ENCODE measurements at regions not wholly inside any gene's neighbourhood (a gene's known extent, or its start where the extent isn't known, plus 50 kb on each side); places are given as distances from the start of the nearest gene placed in this dataset.

- DNase-seq = no peak
Measured at GRCh38 chr16:73385696-73386095, 337.8 kb upstream of the ZFHX3 start.

GRCh38 chr16:73384506-73385089 is 336.7 kb upstream of the ZFHX3 start:
- no peak for DNase-seq

GRCh38 chr16:73383988-73384365 is 336.0 kb upstream of the ZFHX3 start:
- no peak for DNase-seq

- no peak for DNase-seq
Measured at GRCh38 chr16:73383195-73383987, 335.5 kb upstream of the ZFHX3 start.

- DNase-seq = no peak
Measured at GRCh38 chr16:73378471-73378870, 330.5 kb upstream of the ZFHX3 start.

GRCh38 chr16:73371584-73372319 is 323.8 kb upstream of the ZFHX3 start:
- no peak for DNase-seq

- no peak for DNase-seq
Measured at GRCh38 chr16:73369851-73370250, 321.9 kb upstream of the ZFHX3 start.

GRCh38 chr16:73368715-73369114 is 320.8 kb upstream of the ZFHX3 start:
- no peak for DNase-seq

- peak in 1 of 2 experiments; percentile 3 for DNase-seq
Measured at GRCh38 chr16:73365016-73365551, 317.2 kb upstream of the ZFHX3 start.

GRCh38 chr16:73364413-73364812 is 316.5 kb upstream of the ZFHX3 start:
- no peak for DNase-seq

GRCh38 chr16:73361061-73361460 is 313.1 kb upstream of the ZFHX3 start:
- DNase-seq = no peak

GRCh38 chr16:73356401-73357079 is 308.6 kb upstream of the ZFHX3 start:
- DNase-seq = no peak

GRCh38 chr16:73355981-73356380 is 308.1 kb upstream of the ZFHX3 start:
- DNase-seq = no peak

GRCh38 chr16:73354434-73354833 is 306.5 kb upstream of the ZFHX3 start:
- no peak for DNase-seq

- no peak for DNase-seq
Measured at GRCh38 chr16:73350707-73351452, 303.0 kb upstream of the ZFHX3 start.

GRCh38 chr16:73347500-73348375 is 299.8 kb upstream of the ZFHX3 start:
- DNase-seq = no peak

- DNase-seq = no peak
Measured at GRCh38 chr16:73339821-73340220, 291.9 kb upstream of the ZFHX3 start.

GRCh38 chr16:73337373-73338296 is 289.7 kb upstream of the ZFHX3 start:
- DNase-seq = no peak

GRCh38 chr16:73329358-73330286 is 281.7 kb upstream of the ZFHX3 start:
- DNase-seq = no peak

Data from NCI-H187 (cell line).